Stimulated activated naive CD8-positive, alpha-beta T cell treated with anti-CD3 and anti-CD28 coated beads, Interleukin-15, amount 100 ng/mL, for 72 hours (primary cell): ENCODE measurements at regions not wholly inside any gene's neighbourhood (a gene's known extent, or its start where the extent isn't known, plus 50 kb on each side); places are given as distances from the start of the nearest gene placed in this dataset.
A peak's percentile ranks its signal among the peaks of the same experiment; 100 is the strongest.

ENCODE experiments used
- ATAC-seq: fragments of 150-1000 bp; cut with Tn5 transposase; 2 replicates; pipeline ENCODE4 v1.10.0; 2021; ENCODE audit warnings: mild to moderate bottlenecking, moderate library complexity
- DNase-seq, 2 donors: peaks; one replicate each; pipeline ENCODE4 v3.0.0; 2021 to 2022
- H3K27ac Mint-ChIP-seq, 2 donors: one replicate each; pipeline ENCODE4 v1.8.0; 2022; ENCODE audit warnings: mild to moderate bottlenecking in 2 of 2, mixed read lengths in 2 of 2, moderate library complexity in 2 of 2
- H3K27me3 Mint-ChIP-seq: one replicate; pipeline ENCODE4 v1.8.0; 2022; ENCODE audit warnings: mixed read lengths
- H3K4me1 Mint-ChIP-seq: one replicate; pipeline ENCODE4 v1.8.0; 2022; ENCODE audit warnings: mild to moderate bottlenecking, mixed read lengths
- H3K4me3 Mint-ChIP-seq, 2 donors: one replicate each; pipeline ENCODE4 v1.8.0; 2022; ENCODE audit warnings: mild to moderate bottlenecking in 2 of 2, mixed read lengths in 2 of 2, moderate library complexity in 1 of 2
- H3K9me3 Mint-ChIP-seq, 2 donors: one replicate each; pipeline ENCODE4 v1.8.0; 2022; ENCODE audit warnings: mixed read lengths in 2 of 2

- no peaks in the 10 kb centered on the region for H3K27me3 Mint-ChIP-seq
- no peak overlapping the region for H3K27ac Mint-ChIP-seq
- no peak for ATAC-seq
- H3K9me3 Mint-ChIP-seq, result no peaks in the 10 kb centered on the region
- no peak for DNase-seq
- no peak overlapping the region for H3K4me3 Mint-ChIP-seq
- peaks cover 12% of the 10 kb centered on the region for H3K4me1 Mint-ChIP-seq
These were observed 133.6 kb upstream of the SESN3 start for GRCh38 chr11:95364324-95365295.

- no peak for ATAC-seq
- H3K4me3 Mint-ChIP-seq, result no peak overlapping the region
- peaks cover 12% of the 10 kb centered on the region for H3K4me1 Mint-ChIP-seq
- H3K9me3 Mint-ChIP-seq, result no peaks in the 10 kb centered on the region
- no peak for DNase-seq
- H3K27me3 Mint-ChIP-seq, result no peaks in the 10 kb centered on the region
- no peak overlapping the region for H3K27ac Mint-ChIP-seq
These were observed 132.7 kb upstream of the SESN3 start for GRCh38 chr11:95363708-95364107.

GRCh38 chr11:95363164-95363563 is 132.2 kb upstream of the SESN3 start:
- DNase-seq (no peak), ATAC-seq (no peak)
- H3K4me3 Mint-ChIP-seq, result no peak overlapping the region
- no peaks in the 10 kb centered on the region for H3K27me3 Mint-ChIP-seq
- H3K4me1 Mint-ChIP-seq, result peaks cover 12% of the 10 kb centered on the region
- no peaks in the 10 kb centered on the region for H3K9me3 Mint-ChIP-seq
- no peak overlapping the region for H3K27ac Mint-ChIP-seq

- Mint-ChIP-seq H3K9me3 (no peaks in the 10 kb centered on the region), H3K4me1 (peaks cover 12% of the 10 kb centered on the region), H3K4me3 (no peak overlapping the region), H3K27me3 (no peaks in the 10 kb centered on the region), H3K27ac (no peak overlapping the region)
- ATAC-seq (no peak), DNase-seq (no peak)
These were observed 130.2 kb upstream of the SESN3 start for GRCh38 chr11:95361180-95361579.

- H3K9me3 Mint-ChIP-seq, result no peaks in the 10 kb centered on the region
- no peak for ATAC-seq
- H3K4me3 Mint-ChIP-seq, result no peak overlapping the region
- no peaks in the 10 kb centered on the region for H3K27me3 Mint-ChIP-seq
- DNase-seq, result no peak
- no peak overlapping the region for H3K27ac Mint-ChIP-seq
- peaks cover 8% of the 10 kb centered on the region for H3K4me1 Mint-ChIP-seq
These were observed 129.5 kb upstream of the SESN3 start for GRCh38 chr11:95360377-95361075.

GRCh38 chr11:95359756-95360155 is 128.8 kb upstream of the SESN3 start:
- H3K9me3 Mint-ChIP-seq, result no peaks in the 10 kb centered on the region
- H3K27ac Mint-ChIP-seq, result no peak overlapping the region
- H3K4me1 Mint-ChIP-seq, result peaks cover under 1% of the 10 kb centered on the region
- H3K4me3 Mint-ChIP-seq, result no peak overlapping the region
- DNase-seq (no peak), ATAC-seq (no peak)
- no peaks in the 10 kb centered on the region for H3K27me3 Mint-ChIP-seq

- Mint-ChIP-seq H3K27ac (no peak overlapping the region), H3K27me3 (no peaks in the 10 kb centered on the region), H3K9me3 (no peaks in the 10 kb centered on the region), H3K4me1 (no peaks in the 10 kb centered on the region), H3K4me3 (no peak overlapping the region)
- no peak for DNase-seq
- ATAC-seq, result no peak
These were observed 128.3 kb upstream of the SESN3 start for GRCh38 chr11:95359341-95359663.

GRCh38 chr11:95358511-95359340 is 127.7 kb upstream of the SESN3 start:
- Mint-ChIP-seq H3K27ac (no peak overlapping the region), H3K9me3 (no peaks in the 10 kb centered on the region), H3K27me3 (no peaks in the 10 kb centered on the region), H3K4me3 (no peak overlapping the region), H3K4me1 (no peaks in the 10 kb centered on the region)
- DNase-seq (no peak), ATAC-seq (no peak)

GRCh38 chr11:95354304-95354703 is 123.3 kb upstream of the SESN3 start:
- DNase-seq (no peak), ATAC-seq (no peak)
- H3K27me3 Mint-ChIP-seq, result no peaks in the 10 kb centered on the region
- H3K9me3 Mint-ChIP-seq, result peaks cover 4 to 5% of the 10 kb centered on the region in 2 donors
- H3K4me1 Mint-ChIP-seq, result no peaks in the 10 kb centered on the region
- H3K27ac Mint-ChIP-seq, result no peak overlapping the region
- no peak overlapping the region for H3K4me3 Mint-ChIP-seq

- peaks cover 10 to 11% of the 10 kb centered on the region in 2 donors for H3K9me3 Mint-ChIP-seq
- DNase-seq, result no peak
- no peak overlapping the region for H3K27ac Mint-ChIP-seq
- ATAC-seq, result no peak
- no peaks in the 10 kb centered on the region for H3K27me3 Mint-ChIP-seq
- H3K4me3 Mint-ChIP-seq, result no peak overlapping the region
- H3K4me1 Mint-ChIP-seq, result no peaks in the 10 kb centered on the region
These were observed 122.7 kb upstream of the SESN3 start for GRCh38 chr11:95353706-95354105.

GRCh38 chr11:95352733-95353346 is 121.8 kb upstream of the SESN3 start:
- Mint-ChIP-seq H3K4me1 (no peaks in the 10 kb centered on the region), H3K9me3 (peaks cover 18 to 19% of the 10 kb centered on the region in 2 donors)

GRCh38 chr11:95349345-95349942 is 118.4 kb upstream of the SESN3 start:
- DNase-seq (no peak), ATAC-seq (no peak)
- Mint-ChIP-seq H3K4me1 (peaks cover 26% of the 10 kb centered on the region), H3K27ac (peak overlapping the region in 1 of 2 donors; percentile 59), H3K27me3 (no peaks in the 10 kb centered on the region), H3K9me3 (peaks cover 18 to 19% of the 10 kb centered on the region in 2 donors), H3K4me3 (no peak overlapping the region)

More at GRCh38 chr11:95352733-95353346, 121.8 kb upstream of the SESN3 start:
- H3K4me3 Mint-ChIP-seq, result no peak overlapping the region
- H3K27ac Mint-ChIP-seq, result no peak overlapping the region
- no peak for DNase-seq
- no peak for ATAC-seq
- H3K27me3 Mint-ChIP-seq, result no peaks in the 10 kb centered on the region

GRCh38 chr11:95346265-95346664 is 115.3 kb upstream of the SESN3 start:
- no peaks in the 10 kb centered on the region for H3K27me3 Mint-ChIP-seq
- peaks cover 18 to 19% of the 10 kb centered on the region in 2 donors for H3K9me3 Mint-ChIP-seq
- H3K4me1 Mint-ChIP-seq, result peaks cover 48% of the 10 kb centered on the region
- ATAC-seq, result no peak
- DNase-seq, result no peak
- peak overlapping the region in 1 of 2 donors; percentile 65 for H3K27ac Mint-ChIP-seq
- peak overlapping the region in 1 of 2 donors; percentile 30 for H3K4me3 Mint-ChIP-seq

GRCh38 chr11:95345651-95346050 is 114.6 kb upstream of the SESN3 start:
- H3K4me1 Mint-ChIP-seq, result peaks cover 52% of the 10 kb centered on the region
- peak; percentile 94 for ATAC-seq
- H3K27me3 Mint-ChIP-seq, result no peaks in the 10 kb centered on the region
- H3K27ac Mint-ChIP-seq, result peak overlapping the region; percentile 36 to 69
- peak in 1 of 2 donors; percentile 14 for DNase-seq
- peak overlapping the region; percentile 27 to 50 for H3K4me3 Mint-ChIP-seq
- peaks cover 18 to 19% of the 10 kb centered on the region in 2 donors for H3K9me3 Mint-ChIP-seq
